ENCODE measurements at regions not wholly inside any gene's neighbourhood (a gene's known extent, or its start where the extent isn't known, plus 50 kb on each side); places are given as distances from the start of the nearest gene placed in this dataset.

DNA sequence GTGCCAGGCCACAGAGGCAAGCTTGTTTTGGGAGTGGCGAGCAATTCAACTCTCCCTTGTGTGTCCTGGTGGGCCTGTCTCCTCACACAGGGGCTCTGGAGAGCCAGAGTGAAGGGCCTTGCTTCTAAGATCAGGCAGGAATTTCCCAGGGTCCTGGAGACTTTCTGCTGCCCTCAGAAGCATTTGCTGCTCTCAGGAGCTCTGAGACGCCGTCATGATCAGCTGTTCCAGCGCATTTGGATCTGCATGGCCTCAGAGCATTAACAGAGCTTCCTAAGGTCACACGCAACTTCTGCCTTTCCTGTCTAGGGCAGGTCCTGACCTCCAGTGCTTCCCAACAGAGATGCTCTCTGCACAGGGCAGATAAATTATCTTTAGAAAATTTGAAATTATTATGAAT is 52.2 kb upstream of the C10orf90 start:
- TF ChIP-seq, protein P1, sequence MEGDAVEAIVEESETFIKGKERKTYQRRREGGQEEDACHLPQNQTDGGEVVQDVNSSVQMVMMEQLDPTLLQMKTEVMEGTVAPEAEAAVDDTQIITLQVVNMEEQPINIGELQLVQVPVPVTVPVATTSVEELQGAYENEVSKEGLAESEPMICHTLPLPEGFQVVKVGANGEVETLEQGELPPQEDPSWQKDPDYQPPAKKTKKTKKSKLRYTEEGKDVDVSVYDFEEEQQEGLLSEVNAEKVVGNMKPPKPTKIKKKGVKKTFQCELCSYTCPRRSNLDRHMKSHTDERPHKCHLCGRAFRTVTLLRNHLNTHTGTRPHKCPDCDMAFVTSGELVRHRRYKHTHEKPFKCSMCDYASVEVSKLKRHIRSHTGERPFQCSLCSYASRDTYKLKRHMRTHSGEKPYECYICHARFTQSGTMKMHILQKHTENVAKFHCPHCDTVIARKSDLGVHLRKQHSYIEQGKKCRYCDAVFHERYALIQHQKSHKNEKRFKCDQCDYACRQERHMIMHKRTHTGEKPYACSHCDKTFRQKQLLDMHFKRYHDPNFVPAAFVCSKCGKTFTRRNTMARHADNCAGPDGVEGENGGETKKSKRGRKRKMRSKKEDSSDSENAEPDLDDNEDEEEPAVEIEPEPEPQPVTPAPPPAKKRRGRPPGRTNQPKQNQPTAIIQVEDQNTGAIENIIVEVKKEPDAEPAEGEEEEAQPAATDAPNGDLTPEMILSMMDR (IDR thresholded peaks at IDR 0.05) = no peak
- no peak for TF ChIP-seq ZFX (IDR thresholded peaks at IDR 0.05; ENCODE audit: borderline replicate concordance)
- H3K27ac ChIP-seq = no peak overlapping the region

DNA sequence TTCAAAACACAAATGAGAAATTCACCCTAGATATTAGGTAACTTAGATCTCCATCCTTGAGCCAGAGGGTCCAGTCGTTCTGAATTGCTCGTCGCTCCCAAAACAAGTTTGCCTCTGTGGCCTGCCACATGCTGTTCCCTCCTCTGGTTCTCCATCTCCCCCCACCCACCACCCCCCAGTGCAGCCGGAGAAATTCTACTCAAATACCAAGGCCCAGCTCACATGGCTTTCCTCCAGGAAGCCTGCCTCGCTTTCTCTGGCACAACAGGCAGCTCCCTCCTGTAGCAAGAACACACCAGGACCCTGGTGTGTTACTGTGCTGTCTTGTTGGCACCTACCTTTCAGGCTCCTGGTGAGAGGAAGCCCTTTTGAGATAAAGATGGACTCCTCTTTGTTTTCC is 52.7 kb upstream of the C10orf90 start:
- TF ChIP-seq ZFX (IDR thresholded peaks at IDR 0.05; ENCODE audit: borderline replicate concordance) = no peak
- TF ChIP-seq, protein P1 (IDR thresholded peaks at IDR 0.05) = no peak
- H3K27ac ChIP-seq = no peak overlapping the region

- no peak overlapping the region for H3K27ac ChIP-seq
- TF ChIP-seq, protein P1 (IDR thresholded peaks at IDR 0.05) = no peak
- no peak for TF ChIP-seq ZFX (IDR thresholded peaks at IDR 0.05; ENCODE audit: borderline replicate concordance)
These were observed 58.9 kb upstream of the C10orf90 start for GRCh38 chr10:126729314-126729870.

GRCh38 chr10:126730856-126731609 is 60.5 kb upstream of the C10orf90 start:
- no peak for TF ChIP-seq ZFX (IDR thresholded peaks at IDR 0.05; ENCODE audit: borderline replicate concordance)
- TF ChIP-seq, protein P1 (IDR thresholded peaks at IDR 0.05) = no peak
- H3K27ac ChIP-seq = no peak overlapping the region

DNA sequence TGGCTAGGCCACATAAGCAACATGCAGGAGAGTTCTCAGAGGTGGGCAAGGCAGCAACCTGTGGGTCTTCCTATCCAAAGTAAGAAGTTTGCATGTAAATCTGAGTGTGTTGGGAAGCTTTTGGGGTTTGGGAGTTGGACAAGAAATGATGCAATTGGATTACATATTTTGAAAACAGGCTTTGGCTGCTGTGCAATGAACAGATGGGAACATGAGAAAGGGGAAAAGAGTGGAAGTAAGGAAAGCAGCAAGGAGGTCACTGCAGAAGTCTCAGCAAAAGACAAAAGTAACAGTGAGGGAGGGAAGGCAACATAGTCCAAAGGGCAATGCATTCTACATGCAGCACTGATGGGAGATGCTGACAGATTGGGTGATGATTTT is 61.1 kb upstream of the C10orf90 start:
- no peak overlapping the region for H3K27ac ChIP-seq
- no peak for TF ChIP-seq ZFX (IDR thresholded peaks at IDR 0.05; ENCODE audit: borderline replicate concordance)
- TF ChIP-seq, protein P1 (IDR thresholded peaks at IDR 0.05) = no peak

GRCh38 chr10:126732308-126732707 is 61.8 kb upstream of the C10orf90 start:
- H3K27ac ChIP-seq = no peak overlapping the region
- no peak for TF ChIP-seq ZFX (IDR thresholded peaks at IDR 0.05; ENCODE audit: borderline replicate concordance)
- TF ChIP-seq, protein P1 (IDR thresholded peaks at IDR 0.05) = no peak

DNA sequence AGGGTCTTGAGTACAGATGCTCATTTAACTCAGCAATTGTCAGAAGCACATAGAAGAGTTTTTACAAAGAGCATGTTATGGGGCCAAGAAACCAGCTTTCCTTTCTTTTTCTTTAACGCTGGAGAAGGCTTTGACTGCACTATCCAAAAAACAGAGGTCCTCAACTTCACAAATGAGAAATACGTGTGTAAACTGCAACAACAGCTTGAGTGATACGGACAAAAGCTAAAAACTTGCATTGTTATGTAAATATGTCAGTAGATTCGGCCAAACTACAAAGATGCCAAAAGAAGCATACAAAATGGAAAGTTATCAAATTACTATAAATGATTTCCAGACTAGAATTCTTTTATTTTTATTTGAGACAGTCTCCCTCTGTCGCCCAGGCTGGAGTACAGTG is 62.4 kb upstream of the C10orf90 start:
- TF ChIP-seq ZFX (IDR thresholded peaks at IDR 0.05; ENCODE audit: borderline replicate concordance) = no peak
- TF ChIP-seq, protein P1 (IDR thresholded peaks at IDR 0.05) = no peak
- no peak overlapping the region for H3K27ac ChIP-seq
